ENCODE measurements at regions not wholly inside any gene's neighbourhood (a gene's known extent, or its start where the extent isn't known, plus 50 kb on each side); places are given as distances from the start of the nearest gene placed in this dataset.

DNA sequence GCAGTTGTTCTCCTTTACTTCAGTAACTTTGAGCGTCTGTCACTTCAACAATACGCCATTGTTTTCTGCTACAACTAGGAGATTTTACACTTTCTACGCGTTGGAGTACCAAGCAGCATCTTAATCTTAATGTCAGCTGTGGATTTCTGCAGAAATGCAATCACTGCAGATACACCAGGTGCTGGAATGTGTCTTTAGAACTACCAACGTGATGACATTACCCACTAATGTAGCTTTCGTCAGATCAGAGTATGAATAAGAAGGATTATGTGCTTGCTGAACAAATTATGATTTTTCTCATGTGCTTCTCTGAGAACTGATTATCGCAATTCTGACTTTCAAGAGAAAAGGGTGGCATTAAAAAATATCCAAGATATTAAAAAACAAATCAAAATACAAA lies 77.5 kb upstream of the CNTN3 start:
- DNase-seq (no peak), ATAC-seq (no peak)
- H3K9me3 ChIP-seq (ENCODE audit: control insufficient read depth, low read length) = no peaks in the 10 kb centered on the region
- no peak overlapping the region for H3K27ac ChIP-seq (ENCODE audit: low read length)
- H3K4me3 ChIP-seq (ENCODE audit: low read length) = no peak overlapping the region
- H3K27me3 ChIP-seq (ENCODE audit: control insufficient read depth, insufficient read depth) = no peaks in the 10 kb centered on the region
- WGBS = 30% methylated on average over 7 of the region's 7 CpGs
- intact Hi-C loops (cut with DNase I) = no loop called here
- no peaks in the 10 kb centered on the region for H3K4me1 ChIP-seq (ENCODE audit: control insufficient read depth, insufficient read depth, low read length)

DNA sequence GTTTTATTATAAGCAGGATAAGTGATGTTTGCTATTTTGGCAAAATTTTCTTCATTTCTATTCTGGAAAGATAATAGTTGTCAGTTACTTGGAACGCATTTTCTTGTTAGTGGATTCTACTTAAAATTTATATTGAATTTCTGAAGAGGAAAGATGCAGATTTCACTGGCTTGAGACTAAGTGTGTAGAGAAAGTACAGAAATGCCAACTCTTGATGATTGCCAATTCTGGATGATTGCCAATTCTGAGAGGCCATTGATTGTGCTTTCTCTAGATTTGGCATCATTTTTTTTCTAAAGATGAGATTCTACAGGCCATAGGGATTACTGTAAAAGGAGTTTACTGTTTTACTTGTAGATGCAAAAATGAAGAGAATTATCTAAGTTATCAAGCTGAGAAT lies 58.9 kb upstream of the CNTN3 start:
- DNase-seq (no peak), ATAC-seq (no peak)
- intact Hi-C loops (cut with DNase I) = no loop called here
- no peaks in the 10 kb centered on the region for H3K9me3 ChIP-seq (ENCODE audit: control insufficient read depth, low read length)
- H3K4me1 ChIP-seq (ENCODE audit: control insufficient read depth, insufficient read depth, low read length) = no peaks in the 10 kb centered on the region
- no peak overlapping the region for H3K27ac ChIP-seq (ENCODE audit: low read length)
- H3K27me3 ChIP-seq (ENCODE audit: control insufficient read depth, insufficient read depth) = no peaks in the 10 kb centered on the region
- no peak overlapping the region for H3K4me3 ChIP-seq (ENCODE audit: low read length)
- 72% methylated on average over 1 of the region's 1 CpG for WGBS

DNA sequence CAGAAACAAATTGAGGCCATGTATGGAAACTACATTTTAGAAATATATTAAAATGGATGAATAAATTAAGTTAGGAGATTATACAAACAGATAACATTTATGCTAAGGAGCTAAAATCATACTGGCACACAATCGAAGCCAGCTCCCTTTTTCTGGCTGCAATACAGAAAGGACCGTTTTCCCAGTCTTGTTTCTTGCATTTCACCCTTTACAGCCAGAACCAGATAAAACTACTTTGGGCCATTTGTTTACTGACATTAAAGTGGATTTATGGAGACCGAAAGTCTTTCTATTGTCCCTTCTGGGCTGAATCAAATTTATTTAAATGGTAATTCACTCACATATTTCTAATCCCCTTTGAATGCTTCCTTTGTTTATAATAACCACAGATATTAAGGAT lies 50.1 kb upstream of the CNTN3 start:
- ATAC-seq (no peak), DNase-seq (no peak)
- no peak overlapping the region for H3K4me3 ChIP-seq (ENCODE audit: low read length)
- intact Hi-C loops (cut with DNase I) = no loop called here
- H3K4me1 ChIP-seq (ENCODE audit: control insufficient read depth, insufficient read depth, low read length) = no peaks in the 10 kb centered on the region
- WGBS = 59% methylated on average over 3 of the region's 3 CpGs
- H3K27me3 ChIP-seq (ENCODE audit: control insufficient read depth, insufficient read depth) = no peaks in the 10 kb centered on the region
- H3K9me3 ChIP-seq (ENCODE audit: control insufficient read depth, low read length) = no peaks in the 10 kb centered on the region
- H3K27ac ChIP-seq (ENCODE audit: low read length) = no peak overlapping the region
